Heart right ventricle (tissue), 16 donors: ENCODE measurements at regions not wholly inside any gene's neighbourhood (a gene's known extent, or its start where the extent isn't known, plus 50 kb on each side); places are given as distances from the start of the nearest gene placed in this dataset.
"Not testable (repeated sequence)": the region's sequence is repeated elsewhere in the genome, so short reads cannot be mapped to it uniquely, and the experiment has no call there.

Experiments
- ATAC-seq, 8 donors: fragments of 200-7000 bp; cut with Tn5 transposase; one replicate each; pipeline ENCODE4 v1.9.1; 2020; ENCODE audit warnings: mild to moderate bottlenecking in 8 of 8, moderate library complexity in 8 of 8, moderate number of reproducible peaks in 1 of 8
- DNase-seq, 2 donors: peaks; one replicate each; pipeline ENCODE4 v3.0.0-alpha.2; 2020
- H3K27ac ChIP-seq, 10 donors: fragments of 200-600 bp; sonication (generic) in 2 of 10; one replicate each; pipeline versions ENCODE4 v1.5.0 to v1.8.0; 2020 to 2022; ENCODE audit warnings: mild to moderate bottlenecking in 3 of 10
- H3K27me3 ChIP-seq, 7 donors: fragments of 200-600 bp; one replicate each; pipeline ENCODE4 v1.8.0; 2021 to 2022; ENCODE audit warnings: mild to moderate bottlenecking in 2 of 7
- H3K36me3 ChIP-seq, 9 donors: fragments of 200-600 bp; sonication (generic) in 1 of 9; one replicate each; pipeline versions ENCODE4 v1.5.0 to v1.8.0; 2020 to 2022; ENCODE audit warnings: mild to moderate bottlenecking in 2 of 9
- H3K4me1 ChIP-seq, 9 donors: fragments of 200-600 bp; sonication (generic) in 1 of 9; one replicate each; pipeline versions ENCODE4 v1.5.0 to v1.8.0; 2020 to 2022; ENCODE audit warnings: mild to moderate bottlenecking in 4 of 9
- H3K4me3 ChIP-seq, 10 donors: fragments of 200-600 bp; sonication (generic) in 2 of 10; one replicate each; pipeline versions ENCODE4 v1.5.0 to v1.8.0; 2020 to 2022; ENCODE audit warnings: mild to moderate bottlenecking in 7 of 10, moderate library complexity in 2 of 10
- H3K9me3 ChIP-seq, 11 donors: fragments of 200-600 bp in 10 of 11; sonication (generic) in 2 of 11; one replicate each; pipeline versions ENCODE4 v1.5.0 to v1.8.0; 2013 to 2022; ENCODE audit warnings: mild to moderate bottlenecking in 2 of 11, control low read depth in 1 of 11, moderate library complexity in 1 of 11
- CTCF ChIP-seq, 9 donors: fragments of 200-600 bp; sonication (generic) in 2 of 9; IDR thresholded peaks; one replicate each; pipeline versions ENCODE4 v1.5.0 to v1.8.0; 2021 to 2022; ENCODE audit warnings: antibody characterized with exemption in 9 of 9, mild to moderate bottlenecking in 5 of 9, moderate library complexity in 1 of 9
- WGBS, 2 donors: extraction: QIAGEN DNeasy Blood & Tissue Kit; methylation state at CpG; one replicate each; pipeline ENCODE4 v1.1.7; 2013; ENCODE audit warnings: inconsistent platforms in 1 of 2; 5-methylcytosine and 5-hydroxymethylcytosine counted together
- intact Hi-C, 10 donors: fragments of 100-400 bp; cut with DNase I; formaldehyde crosslinking; loops; one replicate each; pipeline versions ENCODE4 v1.11.1 to v1.14.2; 2022
- donor health status: Arrhythmogenic right ventricular cardiomyopathy.
- donor health status: ischemic (EF 13 %, LVEDD 7.1; RV severe dilation, severe dysfunction).
- donor health status: healthy with polysubstance abuse.
- donor health status: DM: no; HTN: yes; CAD: no.
- donor health status: DM: no; HTN: no; CAD: no.
- donor health status: ischemic (EF 25% LVEDD 6.9; RV normal size, moderate dysfunction).
- donor health status: ischemic (EF 25% LVEDD 5.7; RV mildly dilated, moderate dysfunction).
- donor health status: healthy.
- donor health status: DM: yes; HTN: yes; CAD: no.
- donor health status: Ischemic cardiomyopathy.
- donor health status: ischemic (EF 35%, LVEDD 5.7; RV mildly dilated, moderate dysfunction).
- donor health status: nonischemic (EF 11% LVEDD 7.7; RV severe dilation, severe dysfunction).
- donor health status: DM: yes; HTN: yes; CAD: no.
- donor health status: PGD.
- donor health status: ischemic (EF 29% LVEDD 5.4; RV normal size, mild dysfunction).
- donor health status: nonischemic (EF 23%, LVEDD 6.1; RV moderate dilation, normal function).

- 64 to 70% methylated on average over 2 of the region's 4 CpGs for WGBS, 2 donors
- H3K4me1 ChIP-seq, H3K36me3 ChIP-seq, H3K4me3 ChIP-seq, intact Hi-C loops, H3K27me3 ChIP-seq, ATAC-seq, H3K9me3 ChIP-seq, DNase-seq, H3K27ac ChIP-seq: not testable (repeated sequence)
Observed at GRCh38 chr11:4315292-4315691, 52.9 kb downstream of the OR52B4 start.

- H3K27me3 ChIP-seq, DNase-seq, H3K27ac ChIP-seq, ATAC-seq, H3K4me1 ChIP-seq, H3K4me3 ChIP-seq, H3K36me3 ChIP-seq, intact Hi-C loops, H3K9me3 ChIP-seq: not testable (repeated sequence)
- 85 to 89% methylated on average over 4 of the region's 9 CpGs for WGBS, 2 donors
Observed at GRCh38 chr11:4277225-4277624, 91.0 kb downstream of the OR52B4 start.

GRCh38 chr11:4251085-4251484 is 117.1 kb downstream of the OR52B4 start:
- ATAC-seq, H3K27ac ChIP-seq, DNase-seq, H3K36me3 ChIP-seq, H3K27me3 ChIP-seq, intact Hi-C loops, H3K4me3 ChIP-seq, H3K4me1 ChIP-seq, H3K9me3 ChIP-seq: not testable (repeated sequence)
- 48 to 83% methylated on average over 1 of the region's 3 CpGs for WGBS, 2 donors

- DNase-seq, ATAC-seq, H3K27me3 ChIP-seq, H3K27ac ChIP-seq, H3K4me3 ChIP-seq, H3K4me1 ChIP-seq, H3K9me3 ChIP-seq, intact Hi-C loops, H3K36me3 ChIP-seq: not testable (repeated sequence)
- WGBS, 2 donors, result 86% methylated on average over 1 of the region's 2 CpGs; no CpG with 5 or more reads in 1 of the 2 donors
Observed at GRCh38 chr11:4249475-4249874, 118.7 kb downstream of the OR52B4 start.

- H3K27me3 ChIP-seq, DNase-seq, H3K27ac ChIP-seq, H3K4me1 ChIP-seq, H3K9me3 ChIP-seq, H3K4me3 ChIP-seq, ATAC-seq, intact Hi-C loops, H3K36me3 ChIP-seq: not testable (repeated sequence)
- WGBS, 2 donors, result 90 to 91% methylated on average over 17 to 21 of the region's 21 CpGs
Observed at GRCh38 chr11:4237771-4238170, 130.4 kb downstream of the OR52B4 start.

- H3K4me1 ChIP-seq, ATAC-seq, DNase-seq, H3K27me3 ChIP-seq, H3K36me3 ChIP-seq, H3K4me3 ChIP-seq, intact Hi-C loops, H3K27ac ChIP-seq, H3K9me3 ChIP-seq: not testable (repeated sequence)
- WGBS, 2 donors, result 41 to 48% methylated on average over 4 of the region's 4 CpGs
Observed at GRCh38 chr11:4218857-4219256, 124.3 kb downstream of the RRM1 start.

- Histone ChIP-seq H3K9me3 (no peaks in the 10 kb centered on the region), H3K4me1 (no peaks in the 10 kb centered on the region), H3K27ac (no peak overlapping the region), H3K27me3 (peaks cover 0 to 37% (median 24%) of the 10 kb centered on the region in 7 donors), H3K4me3 (no peak overlapping the region), H3K36me3 (no peaks in the 10 kb centered on the region)
- WGBS, 2 donors, result 42 to 59% methylated on average over 5 of the region's 5 CpGs
- TF ChIP-seq CTCF (IDR thresholded peaks at IDR 0.05), result no peak
- intact Hi-C loops, result no loop called here
- DNase-seq, result no peak
- no peak for ATAC-seq
Observed at GRCh38 chr11:4213746-4214145, 119.1 kb downstream of the RRM1 start.

- ATAC-seq, result no peak
- WGBS, 2 donors, result 9 to 12% methylated on average over 24 of the region's 24 CpGs
- H3K9me3 ChIP-seq, result no peaks in the 10 kb centered on the region
- no peak overlapping the region for H3K27ac ChIP-seq
- no peak for TF ChIP-seq CTCF (IDR thresholded peaks at IDR 0.05)
- H3K4me1 ChIP-seq, result no peaks in the 10 kb centered on the region
- no peaks in the 10 kb centered on the region for H3K36me3 ChIP-seq
- peaks cover 0 to 37% (median 24%) of the 10 kb centered on the region in 7 donors for H3K27me3 ChIP-seq
- no peak overlapping the region for H3K4me3 ChIP-seq
- no peak for DNase-seq
- intact Hi-C loops, result no loop called here
Observed at GRCh38 chr11:4211991-4212390, 117.4 kb downstream of the RRM1 start.
